Tibial artery (tissue), 4 donors: ENCODE measurements at regions not wholly inside any gene's neighbourhood (a gene's known extent, or its start where the extent isn't known, plus 50 kb on each side); places are given as distances from the start of the nearest gene placed in this dataset.

Experiments used
- DNase-seq, 2 donors: peaks; one replicate each; pipeline ENCODE4 v3.0.0-alpha.2; 2019
- H3K27ac ChIP-seq, 2 donors: fragments of 200-600 bp; sonication (generic) in 1 of 2; 1 replicate in 1 of 2; 2 replicates in 1 of 2; pipeline ENCODE4 v1.5.1; 2018 to 2019; ENCODE audit warnings: mild to moderate bottlenecking in 1 of 2
- H3K27me3 ChIP-seq, 2 donors: fragments of 200-600 bp; sonication (generic) in 1 of 2; one replicate each; pipeline versions ENCODE4 v1.5.1 to v1.6.0; 2016 to 2019
- H3K36me3 ChIP-seq, 3 donors: fragments of 200-600 bp; sonication (generic) in 2 of 3; one replicate each; pipeline ENCODE4 v1.5.1; 2016 to 2019; ENCODE audit warnings: mild to moderate bottlenecking in 2 of 3
- H3K4me1 ChIP-seq, 4 donors: fragments of 200-600 bp; sonication (generic) in 2 of 4; 1 replicate in 3 of 4; 2 replicates in 1 of 4; pipeline ENCODE4 v1.5.1; 2016 to 2019
- H3K4me3 ChIP-seq, 2 donors: fragments of 200-600 bp; sonication (generic) in 1 of 2; 1 replicate in 1 of 2; 2 replicates in 1 of 2; pipeline ENCODE4 v1.5.1; 2018 to 2019; ENCODE audit warnings: mild to moderate bottlenecking in 2 of 2
- H3K9me3 ChIP-seq, 3 donors: fragments of 200-600 bp; sonication (generic) in 1 of 3; one replicate each; pipeline ENCODE4 v1.5.1; 2016 to 2019
- CTCF ChIP-seq, 2 experiments: fragments of 200-600 bp in 1 of 2; fragments of 450-650 bp in 1 of 2; IDR thresholded peaks; one replicate each; pipeline ENCODE4 v1.5.1; 2017 to 2019; ENCODE audit warnings: antibody characterized with exemption in 2 of 2, mild to moderate bottlenecking in 1 of 2, moderate library complexity in 1 of 2
- intact Hi-C: fragments of 100-400 bp; cut with DNase I; formaldehyde crosslinking; loops from one replicate; pipeline ENCODE4 v1.15.0; 2023; ENCODE audit warnings: low total_unique reads

GRCh38 chr4:180951312-180951711 lies 1291.9 kb upstream of the TENM3 start:
- DNase-seq = no peak
- no peak overlapping the region for H3K27ac ChIP-seq
- no peak overlapping the region for H3K4me3 ChIP-seq
- H3K27me3 ChIP-seq = no peaks in the 10 kb centered on the region
- H3K4me1 ChIP-seq = no peaks in the 10 kb centered on the region
- H3K9me3 ChIP-seq = no peaks in the 10 kb centered on the region
- no peak for TF ChIP-seq CTCF (IDR thresholded peaks at IDR 0.05)
- intact Hi-C loops = no loop called here
- H3K36me3 ChIP-seq = no peaks in the 10 kb centered on the region

GRCh38 chr4:180953572-180953971 lies 1289.6 kb upstream of the TENM3 start:
- H3K27ac ChIP-seq = no peak overlapping the region
- H3K4me3 ChIP-seq = no peak overlapping the region
- no peaks in the 10 kb centered on the region for H3K36me3 ChIP-seq
- no peaks in the 10 kb centered on the region for H3K9me3 ChIP-seq
- no peak for TF ChIP-seq CTCF (IDR thresholded peaks at IDR 0.05)
- H3K4me1 ChIP-seq = no peaks in the 10 kb centered on the region
- no peaks in the 10 kb centered on the region for H3K27me3 ChIP-seq
- no peak for DNase-seq
- intact Hi-C loops = no loop called here

- intact Hi-C loops = no loop called here
- DNase-seq = no peak
- H3K4me3 ChIP-seq = no peak overlapping the region
- no peaks in the 10 kb centered on the region for H3K36me3 ChIP-seq
- H3K27me3 ChIP-seq = no peaks in the 10 kb centered on the region
- no peaks in the 10 kb centered on the region for H3K4me1 ChIP-seq
- H3K9me3 ChIP-seq = no peaks in the 10 kb centered on the region
- no peak for TF ChIP-seq CTCF (IDR thresholded peaks at IDR 0.05)
- no peak overlapping the region for H3K27ac ChIP-seq
Observed at GRCh38 chr4:180960743-180961401, 1282.3 kb upstream of the TENM3 start.

GRCh38 chr4:180962268-180962667 lies 1280.9 kb upstream of the TENM3 start:
- Histone ChIP-seq H3K36me3 (no peaks in the 10 kb centered on the region), H3K27me3 (no peaks in the 10 kb centered on the region), H3K27ac (no peak overlapping the region), H3K9me3 (no peaks in the 10 kb centered on the region), H3K4me1 (no peaks in the 10 kb centered on the region), H3K4me3 (no peak overlapping the region)
- no peak for TF ChIP-seq CTCF (IDR thresholded peaks at IDR 0.05)
- DNase-seq = no peak
- intact Hi-C loops = no loop called here

- no peaks in the 10 kb centered on the region for H3K4me1 ChIP-seq
- no peaks in the 10 kb centered on the region for H3K9me3 ChIP-seq
- no peaks in the 10 kb centered on the region for H3K27me3 ChIP-seq
- H3K27ac ChIP-seq = no peak overlapping the region
- H3K4me3 ChIP-seq = no peak overlapping the region
- TF ChIP-seq CTCF (IDR thresholded peaks at IDR 0.05) = no peak
- no peak for DNase-seq
- intact Hi-C loops = no loop called here
- no peaks in the 10 kb centered on the region for H3K36me3 ChIP-seq
Observed at GRCh38 chr4:180966312-180966711, 1276.9 kb upstream of the TENM3 start.

GRCh38 chr4:180967936-180968335 lies 1275.3 kb upstream of the TENM3 start:
- Histone ChIP-seq H3K27me3 (no peaks in the 10 kb centered on the region), H3K36me3 (no peaks in the 10 kb centered on the region), H3K9me3 (no peaks in the 10 kb centered on the region), H3K4me3 (no peak overlapping the region), H3K27ac (no peak overlapping the region), H3K4me1 (no peaks in the 10 kb centered on the region)
- DNase-seq = no peak
- intact Hi-C loops = no loop called here
- no peak for TF ChIP-seq CTCF (IDR thresholded peaks at IDR 0.05)
